Spleen (tissue), 11 donors: ENCODE measurements at regions not wholly inside any gene's neighbourhood (a gene's known extent, or its start where the extent isn't known, plus 50 kb on each side); places are given as distances from the start of the nearest gene placed in this dataset.

Experiments
- DNase-seq: peaks from one replicate; pipeline ENCODE4 v3.0.0-alpha.2; 2020
- H3K27ac ChIP-seq, 8 donors: fragments of 200-600 bp; sonication (generic) in 7 of 8; 1 replicate in 4 of 8; 2 replicates in 4 of 8; pipeline versions ENCODE4 v1.5.0 to v1.8.0; 2016 to 2021; ENCODE audit warnings: inconsistent platforms in 4 of 8, mild to moderate bottlenecking in 4 of 8, moderate library complexity in 1 of 8
- H3K27me3 ChIP-seq, 7 donors: fragments of 200-600 bp; sonication (generic) in 6 of 7; replicated peaks in 1 of 7; 1 replicate in 4 of 7; 2 replicates in 3 of 7; pipeline versions ENCODE4 v1.5.0 to v1.8.0; 2016 to 2021; ENCODE audit warnings: inconsistent platforms in 3 of 7, mild to moderate bottlenecking in 1 of 7
- H3K36me3 ChIP-seq, 6 donors: fragments of 200-600 bp; sonication (generic) in 5 of 6; 1 replicate in 4 of 6; 2 replicates in 2 of 6; pipeline versions ENCODE4 v1.5.0 to v1.8.0; 2016 to 2021; ENCODE audit warnings: inconsistent platforms in 2 of 6
- H3K4me1 ChIP-seq, 6 donors: fragments of 200-600 bp; sonication (generic) in 5 of 6; 1 replicate in 3 of 6; 2 replicates in 3 of 6; pipeline versions ENCODE4 v1.5.0 to v1.8.0; 2016 to 2021; ENCODE audit warnings: inconsistent platforms in 3 of 6
- H3K4me3 ChIP-seq, 8 donors: fragments of 200-600 bp; sonication (generic) in 7 of 8; 1 replicate in 4 of 8; 2 replicates in 4 of 8; pipeline versions ENCODE4 v1.5.0 to v1.8.0; 2016 to 2021; ENCODE audit warnings: inconsistent platforms in 4 of 8, mild to moderate bottlenecking in 4 of 8, moderate library complexity in 2 of 8
- H3K9me3 ChIP-seq, 8 donors: fragments of 200-600 bp; sonication (generic) in 7 of 8; 1 replicate in 4 of 8; 2 replicates in 4 of 8; pipeline versions ENCODE4 v1.5.0 to v1.8.0; 2016 to 2021; ENCODE audit warnings: inconsistent platforms in 4 of 8
- POLR2A ChIP-seq, 3 donors: fragments of 450-650 bp; IDR thresholded peaks; one replicate each; pipeline ENCODE4 v1.5.1; 2017; ENCODE audit warnings: antibody characterized with exemption in 3 of 3, mild to moderate bottlenecking in 1 of 3
- POLR2AphosphoS5 ChIP-seq, 3 donors: sonication (generic); formaldehyde crosslinking; IDR thresholded peaks; one replicate each; pipeline ENCODE4 v1.5.1; 2017; ENCODE audit warnings: antibody characterized with exemption in 3 of 3
- WGBS, 5 donors: extraction: QIAGEN DNeasy Blood & Tissue Kit in 3 of 5; methylation state at CpG; one replicate each; pipeline versions ENCODE4 v1.1.5 to v1.1.7; 2013 to 2018; 5-methylcytosine and 5-hydroxymethylcytosine counted together
- intact Hi-C: fragments of 100-400 bp; cut with DNase I; formaldehyde crosslinking; loops from one replicate; pipeline ENCODE4 v1.15.0; 2023; ENCODE audit warnings: low total_unique reads
- TF ChIP-seq, protein P1 (sequence below), 11 experiments: fragments of 200-600 bp in 7 of 11; fragments of 450-650 bp in 4 of 11; sonication (generic) in 4 of 11; IDR thresholded peaks in 8 of 11; conservative IDR thresholded peaks in 3 of 11; 1 replicate in 7 of 11; 2 replicates in 4 of 11; pipeline versions ENCODE4 v1.4.0 to v1.8.0; 2016 to 2021; ENCODE audit warnings: antibody characterized with exemption in 11 of 11, inconsistent platforms in 4 of 11, mild to moderate bottlenecking in 1 of 11
- donor health status: healthy with polysubstance abuse.
- donor health status: DM: no; HTN: no; CAD: no; lungs with moderate emphysema.
- donor health status: DM: no; HTN: no; CAD: no.
- donor health status: Bipolar disorder and iron deficiency.
- donor health status: healthy.
- donor health status: DM: no; HTN: no; CAD: no.
- donor health status: DM: yes; HTN: yes; CAD: no.

DNA sequence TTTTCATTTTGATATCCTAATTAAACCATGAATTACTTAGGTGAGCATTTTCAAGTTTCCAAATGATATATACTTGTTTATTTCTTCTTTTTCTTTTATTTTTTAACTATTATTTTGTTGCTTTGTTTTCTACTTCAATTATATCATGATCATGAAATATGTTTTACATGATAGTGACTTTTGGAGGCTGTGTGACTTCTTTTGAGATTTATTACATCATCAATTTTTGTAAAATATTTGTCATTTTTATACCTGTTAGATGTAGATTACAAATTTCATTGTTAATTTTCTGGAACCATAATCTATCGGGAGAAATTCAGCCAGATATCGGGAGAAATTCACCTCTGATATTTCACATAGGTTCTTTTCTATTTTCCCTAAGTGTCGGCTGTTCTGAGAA lies 228.6 kb downstream of the RAD51AP2 start:
- H3K4me1 ChIP-seq: no peaks in the 10 kb centered on the region
- WGBS, 5 donors: 76 to 95% (median 93%) methylated on average over 3 of the region's 3 CpGs
- TF ChIP-seq POLR2A (IDR thresholded peaks at IDR 0.05): no peak
- TF ChIP-seq POLR2AphosphoS5 (IDR thresholded peaks at IDR 0.05): no peak
- TF ChIP-seq, protein P1, sequence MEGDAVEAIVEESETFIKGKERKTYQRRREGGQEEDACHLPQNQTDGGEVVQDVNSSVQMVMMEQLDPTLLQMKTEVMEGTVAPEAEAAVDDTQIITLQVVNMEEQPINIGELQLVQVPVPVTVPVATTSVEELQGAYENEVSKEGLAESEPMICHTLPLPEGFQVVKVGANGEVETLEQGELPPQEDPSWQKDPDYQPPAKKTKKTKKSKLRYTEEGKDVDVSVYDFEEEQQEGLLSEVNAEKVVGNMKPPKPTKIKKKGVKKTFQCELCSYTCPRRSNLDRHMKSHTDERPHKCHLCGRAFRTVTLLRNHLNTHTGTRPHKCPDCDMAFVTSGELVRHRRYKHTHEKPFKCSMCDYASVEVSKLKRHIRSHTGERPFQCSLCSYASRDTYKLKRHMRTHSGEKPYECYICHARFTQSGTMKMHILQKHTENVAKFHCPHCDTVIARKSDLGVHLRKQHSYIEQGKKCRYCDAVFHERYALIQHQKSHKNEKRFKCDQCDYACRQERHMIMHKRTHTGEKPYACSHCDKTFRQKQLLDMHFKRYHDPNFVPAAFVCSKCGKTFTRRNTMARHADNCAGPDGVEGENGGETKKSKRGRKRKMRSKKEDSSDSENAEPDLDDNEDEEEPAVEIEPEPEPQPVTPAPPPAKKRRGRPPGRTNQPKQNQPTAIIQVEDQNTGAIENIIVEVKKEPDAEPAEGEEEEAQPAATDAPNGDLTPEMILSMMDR (IDR thresholded peaks at IDR 0.05 in 8 of 11, conservative IDR thresholded peaks at IDR 0.05 in 3 of 11): no peak

DNA sequence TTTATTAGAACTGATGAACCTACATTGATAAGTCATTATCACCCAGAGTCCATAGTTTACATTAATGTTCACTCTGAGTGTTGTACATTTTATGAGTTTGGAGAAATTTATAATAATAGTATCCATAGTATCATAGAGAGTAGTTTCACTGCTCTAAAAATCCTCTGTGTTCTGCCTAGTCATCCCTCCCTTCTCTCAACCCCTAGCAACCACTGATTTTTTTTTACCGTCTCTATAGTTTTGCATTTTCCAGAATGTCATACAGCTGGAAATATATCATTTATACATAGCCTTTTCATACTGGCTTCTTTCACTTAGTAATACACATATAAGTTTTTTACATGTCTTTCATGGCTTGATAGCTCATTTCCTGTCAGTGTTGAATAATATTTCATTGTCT lies 231.1 kb downstream of the RAD51AP2 start:
- Histone ChIP-seq H3K4me3 (no peak overlapping the region), H3K9me3 (no peaks in the 10 kb centered on the region), H3K27ac (no peak overlapping the region), H3K4me1 (no peaks in the 10 kb centered on the region), H3K27me3 (no peaks in the 10 kb centered on the region), H3K36me3 (no peaks in the 10 kb centered on the region)
- no peak for DNase-seq
- WGBS, 5 donors: 31 to 50% (median 44%) methylated on average over 1 of the region's 1 CpG
- TF ChIP-seq POLR2A (IDR thresholded peaks at IDR 0.05) (no peak), POLR2AphosphoS5 (IDR thresholded peaks at IDR 0.05) (no peak)
- TF ChIP-seq, protein P1 (IDR thresholded peaks at IDR 0.05 in 8 of 11, conservative IDR thresholded peaks at IDR 0.05 in 3 of 11): no peak
- intact Hi-C loops: no loop called here

More for the DNA sequence above, 228.6 kb downstream of the RAD51AP2 start:
- DNase-seq: no peak
- Histone ChIP-seq H3K36me3 (no peaks in the 10 kb centered on the region), H3K9me3 (no peaks in the 10 kb centered on the region), H3K27me3 (no peaks in the 10 kb centered on the region), H3K27ac (no peak overlapping the region), H3K4me3 (no peak overlapping the region)
- intact Hi-C loops: no loop called here

DNA sequence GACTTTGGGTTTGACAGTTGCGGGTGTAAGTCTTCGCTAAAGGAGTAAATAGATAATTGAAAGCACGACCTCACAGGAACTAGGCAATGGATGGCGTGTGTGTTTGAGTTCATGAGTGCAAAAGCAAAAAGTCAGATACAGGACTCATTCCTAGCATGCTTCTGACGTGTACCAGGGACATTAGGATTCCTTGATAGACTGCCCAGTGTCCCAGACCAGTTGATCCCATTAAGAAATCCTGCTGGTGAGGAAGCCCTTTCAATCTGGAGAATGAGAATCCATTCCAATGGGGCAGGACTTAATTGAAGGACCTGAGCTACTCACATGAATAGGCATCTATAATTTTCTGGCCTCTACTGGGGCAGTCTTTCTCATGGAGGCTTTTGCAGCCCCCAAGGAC lies 235.4 kb downstream of the RAD51AP2 start:
- no peaks in the 10 kb centered on the region for H3K36me3 ChIP-seq

DNA sequence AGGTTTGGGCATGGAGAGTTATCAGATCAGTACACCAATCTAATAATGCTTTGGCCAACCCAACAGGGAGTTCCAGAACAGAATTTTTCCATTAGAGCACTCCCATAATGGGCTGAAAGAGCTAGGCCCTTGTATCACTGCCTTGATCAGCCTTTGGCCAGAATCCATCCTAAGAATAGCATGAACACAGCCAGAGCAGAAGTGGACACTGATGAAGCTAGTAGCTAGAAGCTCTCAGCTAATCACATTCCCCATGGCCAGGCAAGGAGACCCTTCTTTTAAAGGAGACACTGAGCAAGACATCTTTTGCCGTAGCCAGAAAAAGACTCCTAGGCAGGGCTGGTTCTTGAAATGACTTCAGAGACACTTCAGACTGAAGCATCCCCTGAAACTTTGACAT lies 236.0 kb downstream of the RAD51AP2 start:
- no peak overlapping the region for H3K27ac ChIP-seq
- H3K4me1 ChIP-seq: no peaks in the 10 kb centered on the region
- no peak overlapping the region for H3K4me3 ChIP-seq
- intact Hi-C loops: no loop called here
- TF ChIP-seq POLR2AphosphoS5 (IDR thresholded peaks at IDR 0.05) (no peak), POLR2A (IDR thresholded peaks at IDR 0.05) (no peak)
- TF ChIP-seq, protein P1 (IDR thresholded peaks at IDR 0.05 in 8 of 11, conservative IDR thresholded peaks at IDR 0.05 in 3 of 11): no peak
- 86 to 100% (median 97%) methylated on average over 1 of the region's 1 CpG for WGBS, 5 donors
- H3K9me3 ChIP-seq: no peaks in the 10 kb centered on the region
- no peaks in the 10 kb centered on the region for H3K36me3 ChIP-seq
- DNase-seq: no peak
- H3K27me3 ChIP-seq: no peaks in the 10 kb centered on the region

More for the DNA sequence above, 235.4 kb downstream of the RAD51AP2 start:
- no peak overlapping the region for H3K4me3 ChIP-seq
- no peaks in the 10 kb centered on the region for H3K9me3 ChIP-seq
- no peak for DNase-seq
- no peaks in the 10 kb centered on the region for H3K27me3 ChIP-seq
- H3K4me1 ChIP-seq: no peaks in the 10 kb centered on the region
- H3K27ac ChIP-seq: no peak overlapping the region
- intact Hi-C loops: no loop called here
- TF ChIP-seq, protein P1 (IDR thresholded peaks at IDR 0.05 in 8 of 11, conservative IDR thresholded peaks at IDR 0.05 in 3 of 11): no peak
- TF ChIP-seq POLR2AphosphoS5 (IDR thresholded peaks at IDR 0.05) (no peak), POLR2A (IDR thresholded peaks at IDR 0.05) (no peak)
- 84 to 91% (median 87%) methylated on average over 5 of the region's 5 CpGs for WGBS, 5 donors
